Tibial nerve (tissue), 4 donors: ENCODE measurements at regions not wholly inside any gene's neighbourhood (a gene's known extent, or its start where the extent isn't known, plus 50 kb on each side); places are given as distances from the start of the nearest gene placed in this dataset.

ENCODE experiments used
- DNase-seq, 2 donors: peaks; one replicate each; pipeline ENCODE4 v3.0.0-alpha.2; 2019; ENCODE audit warnings: low spot score in 2 of 2
- H3K27ac ChIP-seq, 4 donors: fragments of 200-600 bp; sonication (generic) in 3 of 4; one replicate each; pipeline ENCODE4 v1.5.1; 2017 to 2019; ENCODE audit warnings: mild to moderate bottlenecking in 1 of 4
- H3K27me3 ChIP-seq, 2 donors: fragments of 200-600 bp; sonication (generic) in 1 of 2; one replicate each; pipeline versions ENCODE4 v1.5.1 to v1.6.0; 2017 to 2019
- H3K36me3 ChIP-seq, 3 donors: fragments of 200-600 bp; sonication (generic); one replicate each; pipeline ENCODE4 v1.5.1; 2018 to 2019
- H3K4me1 ChIP-seq, 4 donors: fragments of 200-600 bp; sonication (generic) in 3 of 4; one replicate each; pipeline ENCODE4 v1.5.1; 2017 to 2019
- H3K4me3 ChIP-seq, 4 donors: fragments of 200-600 bp; sonication (generic) in 3 of 4; one replicate each; pipeline ENCODE4 v1.5.1; 2017 to 2019; ENCODE audit warnings: mild to moderate bottlenecking in 1 of 4, moderate library complexity in 1 of 4
- H3K9me3 ChIP-seq, 4 donors: fragments of 200-600 bp; sonication (generic) in 3 of 4; one replicate each; pipeline ENCODE4 v1.5.1; 2017 to 2019
- CTCF ChIP-seq, 5 experiments: fragments of 200-600 bp in 3 of 5; fragments of 450-650 bp in 2 of 5; sonication (generic) in 3 of 5; IDR thresholded peaks; one replicate each; pipeline ENCODE4 v1.5.1; 2016 to 2019; ENCODE audit warnings: antibody characterized with exemption in 5 of 5, mild to moderate bottlenecking in 3 of 5, moderate library complexity in 2 of 5
- EP300 ChIP-seq, 2 donors: sonication (generic); formaldehyde crosslinking; IDR thresholded peaks; one replicate each; pipeline ENCODE4 v1.6.1; 2017; ENCODE audit warnings: antibody characterized with exemption in 2 of 2, mild to moderate bottlenecking in 1 of 2
- POLR2A ChIP-seq, 2 donors: fragments of 450-650 bp; IDR thresholded peaks; one replicate each; pipeline ENCODE4 v1.6.1; 2017; ENCODE audit warnings: antibody characterized with exemption in 2 of 2, mild to moderate bottlenecking in 2 of 2, moderate library complexity in 2 of 2
- WGBS, 2 donors: methylation state at CpG; one replicate each; pipeline ENCODE4 v1.1.5; 2018; 5-methylcytosine and 5-hydroxymethylcytosine counted together

- WGBS, 2 donors, result 66 to 71% methylated on average over 8 of the region's 8 CpGs
- H3K9me3 ChIP-seq, result peaks cover 0 to 9% (median 0%) of the 10 kb centered on the region in 4 donors
- no peaks in the 10 kb centered on the region for H3K4me1 ChIP-seq
- H3K27me3 ChIP-seq, result no peaks in the 10 kb centered on the region
- H3K27ac ChIP-seq, result no peak overlapping the region
- H3K4me3 ChIP-seq, result no peak overlapping the region
- H3K36me3 ChIP-seq, result no peaks in the 10 kb centered on the region
- TF ChIP-seq POLR2A (IDR thresholded peaks at IDR 0.05) (no peak), CTCF (IDR thresholded peaks at IDR 0.05) (no peak), EP300 (IDR thresholded peaks at IDR 0.05) (no peak)
- DNase-seq, result no peak
These were observed 852.9 kb upstream of the ADGRL4 start for GRCh38 chr1:79859212-79859948.

GRCh38 chr1:79852004-79852403 lies 845.5 kb upstream of the ADGRL4 start:
- H3K27me3 ChIP-seq, result no peaks in the 10 kb centered on the region
- no peaks in the 10 kb centered on the region for H3K4me1 ChIP-seq
- H3K27ac ChIP-seq, result no peak overlapping the region
- no peak for TF ChIP-seq CTCF (IDR thresholded peaks at IDR 0.05)
- no peak for TF ChIP-seq EP300 (IDR thresholded peaks at IDR 0.05)
- TF ChIP-seq POLR2A (IDR thresholded peaks at IDR 0.05), result no peak
- H3K4me3 ChIP-seq, result no peak overlapping the region
- WGBS, 2 donors, result 83 to 84% methylated on average over 3 of the region's 3 CpGs
- H3K36me3 ChIP-seq, result no peaks in the 10 kb centered on the region
- DNase-seq, result no peak
- no peaks in the 10 kb centered on the region for H3K9me3 ChIP-seq

- Histone ChIP-seq H3K4me1 (no peaks in the 10 kb centered on the region), H3K4me3 (no peak overlapping the region), H3K27ac (no peak overlapping the region), H3K27me3 (no peaks in the 10 kb centered on the region), H3K9me3 (no peaks in the 10 kb centered on the region), H3K36me3 (no peaks in the 10 kb centered on the region)
- WGBS, 2 donors, result 93 to 96% methylated on average over 1 of the region's 1 CpG
- TF ChIP-seq CTCF (IDR thresholded peaks at IDR 0.05) (no peak), EP300 (IDR thresholded peaks at IDR 0.05) (no peak), POLR2A (IDR thresholded peaks at IDR 0.05) (no peak)
- DNase-seq, result no peak
These were observed 842.9 kb upstream of the ADGRL4 start for GRCh38 chr1:79849388-79849787.

GRCh38 chr1:79848316-79848715 lies 841.8 kb upstream of the ADGRL4 start:
- DNase-seq, result no peak
- Histone ChIP-seq H3K36me3 (no peaks in the 10 kb centered on the region), H3K27ac (no peak overlapping the region), H3K4me1 (no peaks in the 10 kb centered on the region), H3K4me3 (no peak overlapping the region), H3K9me3 (no peaks in the 10 kb centered on the region), H3K27me3 (no peaks in the 10 kb centered on the region)
- no peak for TF ChIP-seq EP300 (IDR thresholded peaks at IDR 0.05)
- TF ChIP-seq CTCF (IDR thresholded peaks at IDR 0.05), result no peak
- no peak for TF ChIP-seq POLR2A (IDR thresholded peaks at IDR 0.05)

- H3K4me1 ChIP-seq, result no peaks in the 10 kb centered on the region
- WGBS, 2 donors, result 61 to 67% methylated on average over 5 of the region's 5 CpGs
- no peak overlapping the region for H3K4me3 ChIP-seq
- no peak overlapping the region for H3K27ac ChIP-seq
- no peaks in the 10 kb centered on the region for H3K36me3 ChIP-seq
- H3K9me3 ChIP-seq, result no peaks in the 10 kb centered on the region
- TF ChIP-seq EP300 (IDR thresholded peaks at IDR 0.05) (no peak), POLR2A (IDR thresholded peaks at IDR 0.05) (no peak), CTCF (IDR thresholded peaks at IDR 0.05) (no peak)
- DNase-seq, result no peak
- no peaks in the 10 kb centered on the region for H3K27me3 ChIP-seq
These were observed 841.2 kb upstream of the ADGRL4 start for GRCh38 chr1:79847700-79848099.
